HL-60 (cell line): ENCODE measurements at regions not wholly inside any gene's neighbourhood (a gene's known extent, or its start where the extent isn't known, plus 50 kb on each side); places are given as distances from the start of the nearest gene placed in this dataset.

Experiments used
- DNase-seq, 2 experiments: peaks; one replicate each; pipeline ENCODE4 v3.0.0-alpha.2; 2010 to 2020; ENCODE audit warnings: low read depth in 1 of 2, low spot score in 1 of 2
- H3K27ac ChIP-seq: fragments of 250-450 bp; sonication (Bioruptor Pico); replicated peaks from 2 replicates; pipeline ENCODE4 v1.5.1; 2020; ENCODE audit warnings: mild to moderate bottlenecking, moderate library complexity
- H3K27me3 ChIP-seq: fragments of 250-450 bp; sonication (Bioruptor Pico); 2 replicates; pipeline ENCODE4 v1.5.1; 2021; ENCODE audit warnings: mild to moderate bottlenecking, moderate library complexity; ENCODE audit not compliant: insufficient read depth, poor library complexity, severe bottlenecking
- H3K4me3 ChIP-seq: replicated peaks from 2 replicates; pipeline ENCODE4 v1.5.1; 2011; ENCODE audit warnings: mild to moderate bottlenecking, control low read depth, low read length; ENCODE audit not compliant: insufficient read depth
- GABPA ChIP-seq: IDR thresholded peaks from 2 replicates; pipeline ENCODE4 v1.6.1; 2012; ENCODE audit warnings: low read depth
- POLR2AphosphoS5 ChIP-seq: IDR thresholded peaks from 2 replicates; pipeline ENCODE4 v1.6.1; 2012; ENCODE audit warnings: low read depth
- SPI1 ChIP-seq: IDR thresholded peaks from 2 replicates; pipeline ENCODE4 v1.6.1; 2012; ENCODE audit warnings: low read depth, mild to moderate bottlenecking, borderline replicate concordance
- TF ChIP-seq, protein P1 (sequence below): IDR thresholded peaks from one replicate; pipeline ENCODE4 v1.5.1; 2011; ENCODE audit warnings: low read length, control low read depth, inconsistent platforms; ENCODE audit not compliant: insufficient read depth
- TF ChIP-seq, protein P2 (sequence below): IDR thresholded peaks from 2 replicates; pipeline ENCODE4 v1.6.1; 2012; ENCODE audit warnings: low read depth; ENCODE audit not compliant: insufficient replicate concordance

DNA sequence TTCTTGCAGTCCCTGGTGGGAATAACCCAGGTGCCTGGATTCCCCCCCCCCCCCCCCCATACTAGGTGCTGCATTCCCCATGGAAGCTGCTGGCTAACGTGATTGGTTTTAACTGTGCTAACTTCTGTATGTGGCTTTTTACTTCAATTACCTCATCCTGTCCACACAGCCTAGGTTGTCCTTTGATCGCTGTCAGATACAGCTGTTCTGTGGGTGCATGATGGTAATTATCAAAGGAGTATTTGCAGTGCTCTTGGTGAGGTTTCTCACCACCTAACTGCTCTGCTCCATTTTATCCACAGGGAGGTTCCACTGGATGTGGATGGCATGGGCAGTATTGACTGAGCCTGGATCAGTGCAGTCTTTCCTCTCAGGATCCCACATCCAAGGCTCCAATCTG, 93.0 kb downstream of the ZNF518B start:
- no peak for TF ChIP-seq SPI1
- TF ChIP-seq, protein P1, sequence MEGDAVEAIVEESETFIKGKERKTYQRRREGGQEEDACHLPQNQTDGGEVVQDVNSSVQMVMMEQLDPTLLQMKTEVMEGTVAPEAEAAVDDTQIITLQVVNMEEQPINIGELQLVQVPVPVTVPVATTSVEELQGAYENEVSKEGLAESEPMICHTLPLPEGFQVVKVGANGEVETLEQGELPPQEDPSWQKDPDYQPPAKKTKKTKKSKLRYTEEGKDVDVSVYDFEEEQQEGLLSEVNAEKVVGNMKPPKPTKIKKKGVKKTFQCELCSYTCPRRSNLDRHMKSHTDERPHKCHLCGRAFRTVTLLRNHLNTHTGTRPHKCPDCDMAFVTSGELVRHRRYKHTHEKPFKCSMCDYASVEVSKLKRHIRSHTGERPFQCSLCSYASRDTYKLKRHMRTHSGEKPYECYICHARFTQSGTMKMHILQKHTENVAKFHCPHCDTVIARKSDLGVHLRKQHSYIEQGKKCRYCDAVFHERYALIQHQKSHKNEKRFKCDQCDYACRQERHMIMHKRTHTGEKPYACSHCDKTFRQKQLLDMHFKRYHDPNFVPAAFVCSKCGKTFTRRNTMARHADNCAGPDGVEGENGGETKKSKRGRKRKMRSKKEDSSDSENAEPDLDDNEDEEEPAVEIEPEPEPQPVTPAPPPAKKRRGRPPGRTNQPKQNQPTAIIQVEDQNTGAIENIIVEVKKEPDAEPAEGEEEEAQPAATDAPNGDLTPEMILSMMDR = no peak
- no peak for TF ChIP-seq POLR2AphosphoS5
- TF ChIP-seq, protein P2, sequence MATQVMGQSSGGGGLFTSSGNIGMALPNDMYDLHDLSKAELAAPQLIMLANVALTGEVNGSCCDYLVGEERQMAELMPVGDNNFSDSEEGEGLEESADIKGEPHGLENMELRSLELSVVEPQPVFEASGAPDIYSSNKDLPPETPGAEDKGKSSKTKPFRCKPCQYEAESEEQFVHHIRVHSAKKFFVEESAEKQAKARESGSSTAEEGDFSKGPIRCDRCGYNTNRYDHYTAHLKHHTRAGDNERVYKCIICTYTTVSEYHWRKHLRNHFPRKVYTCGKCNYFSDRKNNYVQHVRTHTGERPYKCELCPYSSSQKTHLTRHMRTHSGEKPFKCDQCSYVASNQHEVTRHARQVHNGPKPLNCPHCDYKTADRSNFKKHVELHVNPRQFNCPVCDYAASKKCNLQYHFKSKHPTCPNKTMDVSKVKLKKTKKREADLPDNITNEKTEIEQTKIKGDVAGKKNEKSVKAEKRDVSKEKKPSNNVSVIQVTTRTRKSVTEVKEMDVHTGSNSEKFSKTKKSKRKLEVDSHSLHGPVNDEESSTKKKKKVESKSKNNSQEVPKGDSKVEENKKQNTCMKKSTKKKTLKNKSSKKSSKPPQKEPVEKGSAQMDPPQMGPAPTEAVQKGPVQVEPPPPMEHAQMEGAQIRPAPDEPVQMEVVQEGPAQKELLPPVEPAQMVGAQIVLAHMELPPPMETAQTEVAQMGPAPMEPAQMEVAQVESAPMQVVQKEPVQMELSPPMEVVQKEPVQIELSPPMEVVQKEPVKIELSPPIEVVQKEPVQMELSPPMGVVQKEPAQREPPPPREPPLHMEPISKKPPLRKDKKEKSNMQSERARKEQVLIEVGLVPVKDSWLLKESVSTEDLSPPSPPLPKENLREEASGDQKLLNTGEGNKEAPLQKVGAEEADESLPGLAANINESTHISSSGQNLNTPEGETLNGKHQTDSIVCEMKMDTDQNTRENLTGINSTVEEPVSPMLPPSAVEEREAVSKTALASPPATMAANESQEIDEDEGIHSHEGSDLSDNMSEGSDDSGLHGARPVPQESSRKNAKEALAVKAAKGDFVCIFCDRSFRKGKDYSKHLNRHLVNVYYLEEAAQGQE = no peak
- no peak for TF ChIP-seq GABPA
- Histone ChIP-seq H3K4me3 (no peak overlapping the region), H3K27ac (no peak overlapping the region), H3K27me3 (no peaks in the 10 kb centered on the region)
- DNase-seq = no peak

DNA sequence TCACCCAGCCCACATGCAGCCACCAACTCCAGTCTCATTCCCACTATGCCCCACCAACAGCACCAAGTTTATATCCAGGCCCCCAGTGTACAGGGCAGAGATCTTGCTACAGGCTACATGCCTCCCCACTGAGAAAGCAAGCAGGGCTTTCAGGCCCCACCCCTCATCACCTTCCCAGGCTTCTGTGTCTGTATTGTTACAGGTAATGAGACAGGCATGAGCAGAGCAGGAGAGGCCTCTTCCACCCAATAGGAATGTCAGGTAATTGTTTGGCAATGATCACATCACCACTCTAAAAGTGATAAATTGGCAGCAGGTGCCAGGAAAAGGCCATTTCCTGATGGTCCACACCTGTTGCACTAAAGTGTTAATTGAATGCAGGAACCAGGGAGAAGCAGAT, 102.5 kb downstream of the ZNF518B start:
- no peak overlapping the region for H3K27ac ChIP-seq
- TF ChIP-seq, protein P2 = no peak
- TF ChIP-seq POLR2AphosphoS5 = no peak
- no peak overlapping the region for H3K4me3 ChIP-seq
- DNase-seq = no peak
- H3K27me3 ChIP-seq = peaks cover 2% of the 10 kb centered on the region

DNA sequence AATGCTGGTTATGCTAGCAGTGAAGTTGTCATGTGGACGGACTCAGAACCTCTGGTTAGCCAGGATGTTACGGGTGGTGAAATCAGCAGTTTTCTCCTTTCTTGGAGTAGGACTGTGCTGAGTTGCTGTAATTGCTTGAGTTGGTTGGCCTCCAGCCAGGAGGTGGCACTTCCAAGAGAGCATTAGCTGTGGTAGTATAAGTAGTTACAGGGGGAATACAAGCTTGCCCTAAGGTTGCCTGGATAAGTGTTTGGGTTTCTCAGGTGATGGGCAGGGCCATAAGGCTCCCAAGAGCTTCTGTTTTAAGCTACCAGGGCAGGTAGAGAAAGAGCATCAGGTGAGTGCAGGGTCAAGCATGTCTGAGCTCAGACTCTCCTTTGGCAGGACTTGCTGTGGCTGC, 103.0 kb downstream of the ZNF518B start:
- DNase-seq = no peak
- no peak overlapping the region for H3K27ac ChIP-seq
- TF ChIP-seq, protein P1 = no peak
- TF ChIP-seq SPI1 (no peak), POLR2AphosphoS5 (no peak), GABPA (no peak)
- TF ChIP-seq, protein P2 = no peak
- no peak overlapping the region for H3K4me3 ChIP-seq
- peaks cover 2% of the 10 kb centered on the region for H3K27me3 ChIP-seq

DNA sequence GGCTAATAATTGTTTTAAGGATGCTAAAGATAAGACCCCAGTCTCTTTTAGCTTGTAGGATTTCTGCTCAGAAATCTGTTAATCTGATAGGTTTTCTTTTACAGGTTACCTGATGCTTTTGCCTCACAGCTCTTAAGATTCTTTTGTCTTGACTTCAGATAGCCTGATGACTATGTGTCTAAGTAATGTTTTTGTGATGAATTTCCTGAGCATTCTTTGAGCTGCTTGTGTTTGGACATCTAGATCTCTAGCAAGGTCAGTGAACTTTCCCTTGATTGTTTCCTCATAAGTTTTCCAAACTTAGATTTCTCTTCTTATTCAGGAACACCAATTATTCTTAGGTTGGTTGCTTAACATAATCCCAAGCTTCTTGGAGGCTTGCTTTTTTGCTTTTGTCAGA, 104.1 kb downstream of the ZNF518B start:
- no peak for DNase-seq
- Histone ChIP-seq H3K27me3 (no peaks in the 10 kb centered on the region), H3K4me3 (no peak overlapping the region), H3K27ac (no peak overlapping the region)
- TF ChIP-seq POLR2AphosphoS5 (no peak), GABPA (no peak), SPI1 (no peak)
- TF ChIP-seq, protein P1 = no peak
- TF ChIP-seq, protein P2 = no peak
